KMS-11 (cell line): ENCODE measurements at regions not wholly inside any gene's neighbourhood (a gene's known extent, or its start where the extent isn't known, plus 50 kb on each side); places are given as distances from the start of the nearest gene placed in this dataset.

Experiments used
- H2AFZ ChIP-seq: fragments of 200-600 bp; sonication (generic); 2 replicates; pipeline ENCODE4 v1.6.1; 2016; ENCODE audit warnings: antibody characterized with exemption, mixed run types, low read depth
- H3K27ac ChIP-seq: fragments of 200-600 bp; sonication (generic); 2 replicates; pipeline ENCODE4 v1.6.1; 2016; ENCODE audit warnings: mild to moderate bottlenecking, mixed run types
- H3K27me3 ChIP-seq: fragments of 200-600 bp; sonication (generic); 2 replicates; pipeline ENCODE4 v1.6.1; 2017; ENCODE audit warnings: mild to moderate bottlenecking, low read depth, mixed run types, moderate library complexity; ENCODE audit not compliant: insufficient read depth
- H3K36me3 ChIP-seq: fragments of 200-600 bp; sonication (generic); 2 replicates; pipeline ENCODE4 v1.6.1; 2017; ENCODE audit warnings: mild to moderate bottlenecking, mixed run types; ENCODE audit not compliant: insufficient read depth
- H3K4me1 ChIP-seq: fragments of 200-600 bp; sonication (generic); 2 replicates; pipeline ENCODE4 v1.6.1; 2016; ENCODE audit warnings: mild to moderate bottlenecking, low read depth, mixed run types; ENCODE audit not compliant: poor library complexity, severe bottlenecking
- H3K4me2 ChIP-seq: fragments of 200-600 bp; sonication (generic); 2 replicates; pipeline ENCODE4 v1.7.0; 2016; ENCODE audit warnings: mild to moderate bottlenecking, mixed run types
- H3K4me3 ChIP-seq: fragments of 200-600 bp; sonication (generic); IDR thresholded peaks from 2 replicates; pipeline ENCODE4 v1.6.1; 2017; ENCODE audit warnings: low read depth, low read length, mixed read lengths; ENCODE audit not compliant: insufficient read depth
- H3K79me2 ChIP-seq: fragments of 200-600 bp; sonication (generic); 2 replicates; pipeline ENCODE4 v1.6.1; 2016; ENCODE audit warnings: low read depth, mixed run types; ENCODE audit not compliant: insufficient read depth
- H3K9ac ChIP-seq: fragments of 200-600 bp; sonication (generic); 2 replicates; pipeline ENCODE4 v1.6.1; 2016; ENCODE audit warnings: mild to moderate bottlenecking, mixed run types
- H4K20me1 ChIP-seq: fragments of 200-600 bp; sonication (generic); 2 replicates; pipeline ENCODE4 v1.6.1; 2016; ENCODE audit warnings: mild to moderate bottlenecking, mixed run types; ENCODE audit not compliant: insufficient read depth
- TF ChIP-seq, protein P1 (sequence below): fragments of 200-600 bp; sonication (generic); conservative IDR thresholded peaks from 2 replicates; pipeline ENCODE4 v1.6.1; 2017; ENCODE audit warnings: low read depth, mild to moderate bottlenecking, antibody characterized with exemption, low read length, moderate library complexity, mixed read lengths

GRCh38 chr16:8251298-8251697, 339.0 kb downstream of the TMEM114 start:
- Histone ChIP-seq H3K4me2 (0 out of 2 replicates have a peak overlapping the region, but pooled peaks have one; percentile 13), H3K27ac (no peak overlapping the region), H3K4me3 (no peak overlapping the region), H3K4me1 (peaks cover 12% of the 10 kb centered on the region), H4K20me1 (no peaks in the 10 kb centered on the region), H3K9ac (no peak overlapping the region), H2AFZ (no peak overlapping the region), H3K79me2 (no peaks in the 10 kb centered on the region), H3K36me3 (no peaks in the 10 kb centered on the region), H3K27me3 (no peaks in the 10 kb centered on the region)
- TF ChIP-seq, protein P1, sequence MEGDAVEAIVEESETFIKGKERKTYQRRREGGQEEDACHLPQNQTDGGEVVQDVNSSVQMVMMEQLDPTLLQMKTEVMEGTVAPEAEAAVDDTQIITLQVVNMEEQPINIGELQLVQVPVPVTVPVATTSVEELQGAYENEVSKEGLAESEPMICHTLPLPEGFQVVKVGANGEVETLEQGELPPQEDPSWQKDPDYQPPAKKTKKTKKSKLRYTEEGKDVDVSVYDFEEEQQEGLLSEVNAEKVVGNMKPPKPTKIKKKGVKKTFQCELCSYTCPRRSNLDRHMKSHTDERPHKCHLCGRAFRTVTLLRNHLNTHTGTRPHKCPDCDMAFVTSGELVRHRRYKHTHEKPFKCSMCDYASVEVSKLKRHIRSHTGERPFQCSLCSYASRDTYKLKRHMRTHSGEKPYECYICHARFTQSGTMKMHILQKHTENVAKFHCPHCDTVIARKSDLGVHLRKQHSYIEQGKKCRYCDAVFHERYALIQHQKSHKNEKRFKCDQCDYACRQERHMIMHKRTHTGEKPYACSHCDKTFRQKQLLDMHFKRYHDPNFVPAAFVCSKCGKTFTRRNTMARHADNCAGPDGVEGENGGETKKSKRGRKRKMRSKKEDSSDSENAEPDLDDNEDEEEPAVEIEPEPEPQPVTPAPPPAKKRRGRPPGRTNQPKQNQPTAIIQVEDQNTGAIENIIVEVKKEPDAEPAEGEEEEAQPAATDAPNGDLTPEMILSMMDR, result no peak

GRCh38 chr16:8247993-8248392, 342.3 kb downstream of the TMEM114 start:
- Histone ChIP-seq H3K79me2 (no peaks in the 10 kb centered on the region), H3K4me2 (no peak overlapping the region), H3K36me3 (no peaks in the 10 kb centered on the region), H3K27ac (no peak overlapping the region), H2AFZ (no peak overlapping the region), H3K4me3 (no peak overlapping the region), H4K20me1 (no peaks in the 10 kb centered on the region), H3K4me1 (peaks cover 12% of the 10 kb centered on the region), H3K9ac (no peak overlapping the region), H3K27me3 (no peaks in the 10 kb centered on the region)
- TF ChIP-seq, protein P1, result no peak

GRCh38 chr16:8243981-8244380, 346.3 kb downstream of the TMEM114 start:
- Histone ChIP-seq H3K27ac (no peak overlapping the region), H3K9ac (no peak overlapping the region), H3K4me3 (no peak overlapping the region), H2AFZ (no peak overlapping the region), H3K36me3 (no peaks in the 10 kb centered on the region), H3K79me2 (no peaks in the 10 kb centered on the region), H3K4me1 (no peaks in the 10 kb centered on the region), H3K27me3 (no peaks in the 10 kb centered on the region), H4K20me1 (no peaks in the 10 kb centered on the region), H3K4me2 (no peak overlapping the region)
- TF ChIP-seq, protein P1, result no peak

DNA sequence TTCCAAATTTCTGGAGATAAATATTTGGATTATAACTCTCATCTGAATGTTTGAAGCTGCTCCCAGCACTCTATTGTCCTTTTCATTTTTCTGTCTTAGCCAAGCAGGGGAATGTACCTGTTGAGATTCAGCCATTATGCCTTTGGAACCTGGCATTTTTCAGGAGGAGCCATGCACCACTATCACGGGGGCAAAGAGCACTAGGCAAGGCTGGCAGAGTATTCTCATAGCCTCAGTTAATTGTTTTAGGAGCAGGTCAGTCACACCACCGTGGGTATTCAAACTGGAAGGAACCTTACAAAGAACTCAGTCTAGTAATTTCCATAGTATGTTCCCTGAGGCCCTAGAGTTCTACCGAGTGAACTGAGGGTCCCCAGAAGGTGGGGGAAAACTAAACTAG, 348.9 kb downstream of the TMEM114 start:
- TF ChIP-seq, protein P1, result no peak
- Histone ChIP-seq H3K27me3 (no peaks in the 10 kb centered on the region), H3K4me3 (no peak overlapping the region), H3K9ac (no peak overlapping the region), H3K27ac (no peak overlapping the region), H3K36me3 (no peaks in the 10 kb centered on the region), H3K79me2 (no peaks in the 10 kb centered on the region), H2AFZ (no peak overlapping the region), H3K4me2 (no peak overlapping the region), H4K20me1 (no peaks in the 10 kb centered on the region), H3K4me1 (no peaks in the 10 kb centered on the region)
